ENCODE measurements at regions not wholly inside any gene's neighbourhood (a gene's known extent, or its start where the extent isn't known, plus 50 kb on each side); places are given as distances from the start of the nearest gene placed in this dataset.
"Not testable (repeated sequence)": the region's sequence is repeated elsewhere in the genome, so short reads cannot be mapped to it uniquely, and the experiment has no call there.

GRCh38 chr1:228796945-228797344 is 61.7 kb downstream of the RHOU start:
- not testable (repeated sequence) for DNase-seq (ENCODE audit: low read depth)

GRCh38 chr1:228798035-228798434 is 62.8 kb downstream of the RHOU start:
- DNase-seq (ENCODE audit: low read depth), result no peak

GRCh38 chr1:228798548-228798947 is 63.3 kb downstream of the RHOU start:
- DNase-seq (ENCODE audit: low read depth), result no peak

GRCh38 chr1:228799924-228800323 is 64.6 kb downstream of the RHOU start:
- DNase-seq (ENCODE audit: low read depth), result no peak

GRCh38 chr1:228801068-228801467 is 65.8 kb downstream of the RHOU start:
- DNase-seq (ENCODE audit: low read depth), result no peak

GRCh38 chr1:228802386-228803220 is 67.3 kb downstream of the RHOU start:
- DNase-seq (ENCODE audit: low read depth), result no peak

- DNase-seq (ENCODE audit: low read depth), result no peak
Measured at GRCh38 chr1:228803421-228803820, 68.1 kb downstream of the RHOU start.

- DNase-seq (ENCODE audit: low read depth), result no peak
Measured at GRCh38 chr1:228804173-228804572, 68.9 kb downstream of the RHOU start.

- DNase-seq (ENCODE audit: low read depth), result no peak
Measured at GRCh38 chr1:228804640-228805413, 69.5 kb downstream of the RHOU start.

GRCh38 chr1:228807904-228808605 is 72.8 kb downstream of the RHOU start:
- no peak for DNase-seq (ENCODE audit: low read depth)

GRCh38 chr1:228809621-228810394 is 74.5 kb downstream of the RHOU start:
- no peak for DNase-seq (ENCODE audit: low read depth)

- no peak for DNase-seq (ENCODE audit: low read depth)
Measured at GRCh38 chr1:228810395-228810758, 75.1 kb downstream of the RHOU start.

- no peak for DNase-seq (ENCODE audit: low read depth)
Measured at GRCh38 chr1:228810878-228811711, 75.8 kb downstream of the RHOU start.

GRCh38 chr1:228811712-228812305 is 76.5 kb downstream of the RHOU start:
- no peak for DNase-seq (ENCODE audit: low read depth)

- DNase-seq (ENCODE audit: low read depth), result no peak
Measured at GRCh38 chr1:228812961-228813360, 77.7 kb downstream of the RHOU start.

- DNase-seq (ENCODE audit: low read depth), result no peak
Measured at GRCh38 chr1:228814176-228814575, 78.9 kb downstream of the RHOU start.

- DNase-seq (ENCODE audit: low read depth), result no peak
Measured at GRCh38 chr1:228818296-228818695, 83.0 kb downstream of the RHOU start.

- no peak for DNase-seq (ENCODE audit: low read depth)
Measured at GRCh38 chr1:228818928-228819630, 83.8 kb downstream of the RHOU start.

GRCh38 chr1:228821252-228821651 is 86.0 kb downstream of the RHOU start:
- DNase-seq (ENCODE audit: low read depth), result no peak

- no peak for DNase-seq (ENCODE audit: low read depth)
Measured at GRCh38 chr1:228823200-228823599, 87.9 kb downstream of the RHOU start.
